GM18505 (cell line): ENCODE measurements at regions not wholly inside any gene's neighbourhood (a gene's known extent, or its start where the extent isn't known, plus 50 kb on each side); places are given as distances from the start of the nearest gene placed in this dataset.

Experiments used
- ATAC-seq: cut with Tn5 transposase; IDR thresholded peaks from one replicate; pipeline ENCODE4 v1.9.1; 2021; ENCODE audit not compliant: unreplicated experiment
- POLR2A ChIP-seq: IDR thresholded peaks from 4 replicates; pipeline ENCODE4 v1.6.1; 2011; ENCODE audit warnings: borderline replicate concordance; ENCODE audit not compliant: insufficient read depth, insufficient read length; ENCODE audit errors: extremely low read depth

GRCh38 chr6:126170978-126171382 is 168.9 kb upstream of the CENPW start:
- no peak for TF ChIP-seq POLR2A
- ATAC-seq: peak; percentile 84

GRCh38 chr6:126172131-126172530 is 167.8 kb upstream of the CENPW start:
- TF ChIP-seq POLR2A: no peak
- ATAC-seq: no peak

- TF ChIP-seq POLR2A: no peak
- ATAC-seq: no peak
Observed at GRCh38 chr6:126173265-126173664, 166.7 kb upstream of the CENPW start.

GRCh38 chr6:126174697-126175096 is 165.2 kb upstream of the CENPW start:
- ATAC-seq: no peak
- TF ChIP-seq POLR2A: no peak

- no peak for ATAC-seq
- TF ChIP-seq POLR2A: no peak
Observed at GRCh38 chr6:126175251-126175650, 164.7 kb upstream of the CENPW start.

GRCh38 chr6:126176282-126176681 is 163.6 kb upstream of the CENPW start:
- ATAC-seq: no peak

GRCh38 chr6:126180585-126180984 is 159.3 kb upstream of the CENPW start:
- ATAC-seq: no peak
- no peak for TF ChIP-seq POLR2A

More at GRCh38 chr6:126176282-126176681, 163.6 kb upstream of the CENPW start:
- TF ChIP-seq POLR2A: no peak

- ATAC-seq: no peak
- no peak for TF ChIP-seq POLR2A
Observed at GRCh38 chr6:126181173-126181741, 158.7 kb upstream of the CENPW start.

- ATAC-seq: no peak
- no peak for TF ChIP-seq POLR2A
Observed at GRCh38 chr6:126181890-126182289, 158.0 kb upstream of the CENPW start.

- no peak for TF ChIP-seq POLR2A
- ATAC-seq: no peak
Observed at GRCh38 chr6:126182650-126183311, 157.1 kb upstream of the CENPW start.

GRCh38 chr6:126185774-126186173 is 154.1 kb upstream of the CENPW start:
- ATAC-seq: no peak
- TF ChIP-seq POLR2A: no peak

GRCh38 chr6:126188279-126188909 is 151.5 kb upstream of the CENPW start:
- no peak for ATAC-seq

GRCh38 chr6:126195625-126196236 is 144.2 kb upstream of the CENPW start:
- no peak for TF ChIP-seq POLR2A
- ATAC-seq: no peak

More at GRCh38 chr6:126188279-126188909, 151.5 kb upstream of the CENPW start:
- no peak for TF ChIP-seq POLR2A

- TF ChIP-seq POLR2A: no peak
- no peak for ATAC-seq
Observed at GRCh38 chr6:126198631-126199030, 141.3 kb upstream of the CENPW start.
